ENCODE measurements at regions not wholly inside any gene's neighbourhood (a gene's known extent, or its start where the extent isn't known, plus 50 kb on each side); places are given as distances from the start of the nearest gene placed in this dataset.

GRCh38 chr2:18503376-18504228 lies 56.9 kb downstream of the RDH14 start:
- no peak for DNase-seq (ENCODE audit: low spot score)

DNA sequence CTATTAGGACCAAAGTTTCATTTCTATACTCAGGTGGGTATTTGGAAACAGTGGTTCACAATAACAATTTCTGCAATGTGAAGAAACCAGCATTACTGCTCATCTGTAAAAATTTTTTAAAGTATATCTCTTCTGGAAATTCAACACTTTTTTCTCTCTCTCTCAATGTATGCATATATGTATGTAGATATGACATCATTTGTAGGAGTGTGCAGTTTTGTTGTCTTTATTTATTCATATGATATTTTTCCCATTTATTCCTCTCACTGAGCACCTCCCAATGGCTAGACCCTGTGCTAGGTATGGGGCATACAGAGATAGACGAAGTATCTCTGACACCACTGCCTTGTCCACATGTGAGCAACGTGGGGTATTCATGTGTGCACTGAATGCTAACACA lies 58.3 kb downstream of the RDH14 start:
- no peak for DNase-seq (ENCODE audit: low spot score)

DNA sequence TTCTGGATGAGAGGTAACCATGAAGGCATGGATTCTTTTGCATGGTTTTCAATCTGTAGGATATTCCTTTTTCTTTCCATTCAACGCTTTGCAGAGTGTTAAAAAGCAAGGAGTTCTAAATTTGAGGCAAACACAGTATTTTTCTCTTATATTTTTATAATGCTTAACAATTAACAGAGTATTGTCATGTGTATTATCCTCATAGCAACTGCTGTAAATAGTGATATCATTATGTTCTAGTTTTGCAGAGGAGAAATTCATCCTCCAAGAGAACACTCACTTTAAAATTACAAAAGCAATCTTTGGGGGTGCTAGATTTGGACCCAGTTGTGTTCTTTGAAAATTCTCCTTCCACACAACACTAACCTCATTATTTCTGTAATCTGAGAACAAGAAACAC lies 58.7 kb downstream of the RDH14 start:
- no peak for DNase-seq (ENCODE audit: low spot score)

DNA sequence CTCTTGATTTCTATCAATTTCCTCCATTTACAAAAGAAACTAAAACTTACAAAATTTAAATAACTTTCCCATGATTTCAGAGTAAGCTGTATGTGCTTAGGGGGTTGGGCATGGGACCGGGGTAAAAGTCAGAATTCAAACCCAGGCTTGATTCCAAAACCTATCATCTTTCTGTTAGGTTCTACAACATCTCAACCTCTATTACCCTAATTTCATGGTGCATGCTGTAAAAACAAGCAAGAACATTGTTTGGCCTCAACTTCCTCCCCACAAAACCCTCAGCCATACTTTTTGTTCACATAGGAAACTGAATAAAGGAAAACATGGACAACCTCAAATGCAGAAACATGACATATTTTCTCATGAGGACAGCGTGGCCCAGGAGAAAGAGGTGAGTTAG lies 59.3 kb downstream of the RDH14 start:
- no peak for DNase-seq (ENCODE audit: low spot score)

- no peak for DNase-seq (ENCODE audit: low spot score)
These were observed 60.1 kb downstream of the RDH14 start for GRCh38 chr2:18500333-18500732.

DNA sequence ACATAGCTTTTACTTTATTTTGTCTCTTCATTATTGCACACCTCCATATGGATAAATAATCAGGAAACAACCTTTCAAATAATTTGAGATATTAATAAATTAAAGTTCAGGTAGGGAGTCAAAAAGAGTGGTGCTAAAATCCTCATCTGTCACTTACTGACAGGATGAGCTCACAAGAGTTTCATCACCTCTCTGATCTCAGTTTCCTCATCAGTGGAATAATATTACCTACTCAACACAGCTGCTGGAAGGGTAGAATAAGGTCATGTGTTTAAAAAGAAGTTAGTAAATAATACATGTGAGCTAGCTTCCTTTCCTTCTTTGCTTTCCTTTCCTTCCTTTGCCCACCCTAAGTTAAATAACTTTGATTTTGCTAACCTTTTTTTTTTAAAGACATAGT lies 61.9 kb downstream of the RDH14 start:
- no peak for DNase-seq (ENCODE audit: low spot score)

DNA sequence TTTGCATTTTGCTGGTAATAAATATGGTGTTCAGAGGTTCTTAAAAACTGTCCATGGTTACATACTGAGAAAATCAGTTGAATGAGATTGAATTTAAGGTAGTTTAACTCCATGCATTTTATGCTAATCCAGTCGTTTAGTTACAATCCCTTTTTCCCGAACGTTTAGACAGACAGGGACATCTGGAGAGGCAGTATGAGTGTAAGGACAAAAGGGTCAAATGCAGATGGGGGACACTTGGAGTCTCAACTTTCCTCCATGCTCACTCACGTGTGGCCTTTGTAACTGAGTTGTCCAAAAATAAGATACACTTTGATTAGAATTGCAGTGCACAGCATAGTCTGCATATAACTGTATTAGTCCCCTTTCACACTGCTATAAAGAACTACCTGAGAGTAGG lies 63.9 kb downstream of the RDH14 start:
- no peak for DNase-seq (ENCODE audit: low spot score)

GRCh38 chr2:18495058-18495457 lies 65.4 kb downstream of the RDH14 start:
- DNase-seq (ENCODE audit: low spot score), result no peak

DNA sequence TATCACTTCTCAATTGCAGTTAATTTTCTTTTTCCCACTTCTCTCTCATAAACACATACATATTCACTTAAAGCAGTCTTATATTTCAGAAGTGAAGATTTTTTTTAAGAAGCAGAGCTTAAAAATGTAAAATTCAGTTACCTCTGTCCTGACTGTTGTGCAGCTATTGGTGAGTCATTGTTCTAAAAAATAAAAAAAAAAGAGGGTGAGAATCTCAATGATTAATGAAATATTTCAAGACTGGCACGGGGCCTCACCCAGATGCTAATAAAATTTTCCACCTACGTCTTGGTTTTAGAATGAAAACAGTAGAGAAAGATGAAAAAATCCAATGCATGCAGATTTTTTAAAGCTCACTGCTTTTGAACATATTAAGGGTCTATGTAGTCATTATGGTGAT lies 67.7 kb downstream of the RDH14 start:
- no peak for DNase-seq (ENCODE audit: low spot score)

DNA sequence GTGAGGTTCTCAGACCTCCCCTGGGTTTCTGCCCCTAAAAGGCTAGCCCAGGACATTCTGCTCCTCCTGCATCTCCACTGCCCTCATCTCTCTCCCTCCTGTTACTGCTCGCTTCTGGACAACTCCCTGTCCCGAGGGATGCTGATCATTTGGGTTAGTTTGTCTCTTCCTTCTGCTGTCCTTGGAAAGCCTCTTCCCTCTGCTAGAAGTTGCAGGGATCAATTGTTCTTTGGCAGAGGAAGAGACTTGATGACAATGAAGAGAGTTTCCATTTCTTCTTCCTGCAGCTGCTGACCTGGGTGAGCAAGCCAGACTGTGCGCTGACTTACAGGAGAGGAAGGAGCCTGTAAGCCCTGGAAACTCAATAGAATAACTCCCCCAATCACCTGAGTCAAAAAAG lies 68.9 kb downstream of the RDH14 start:
- no peak for DNase-seq (ENCODE audit: low spot score)

DNA sequence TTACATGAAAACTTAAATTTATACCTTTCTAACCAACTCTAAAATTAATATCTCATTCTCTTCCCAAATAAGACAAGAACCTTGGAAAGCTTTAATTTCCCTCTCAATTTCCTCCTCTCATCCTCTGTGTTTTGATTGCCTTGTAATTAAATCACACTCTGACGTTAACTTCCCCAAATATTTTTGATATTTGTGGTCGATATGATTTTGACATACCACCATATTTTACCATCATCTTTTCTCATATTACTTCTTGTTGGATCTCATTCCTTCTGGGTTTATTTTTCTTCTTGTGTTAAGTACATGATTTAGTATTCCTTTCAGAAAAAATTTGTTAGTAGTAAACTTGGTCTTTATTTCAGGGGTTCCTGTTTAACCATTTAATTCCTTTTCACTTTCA lies 69.6 kb downstream of the RDH14 start:
- DNase-seq (ENCODE audit: low spot score), result no peak

- no peak for DNase-seq (ENCODE audit: low spot score)
These were observed 73.1 kb downstream of the RDH14 start for GRCh38 chr2:18487106-18487913.

DNA sequence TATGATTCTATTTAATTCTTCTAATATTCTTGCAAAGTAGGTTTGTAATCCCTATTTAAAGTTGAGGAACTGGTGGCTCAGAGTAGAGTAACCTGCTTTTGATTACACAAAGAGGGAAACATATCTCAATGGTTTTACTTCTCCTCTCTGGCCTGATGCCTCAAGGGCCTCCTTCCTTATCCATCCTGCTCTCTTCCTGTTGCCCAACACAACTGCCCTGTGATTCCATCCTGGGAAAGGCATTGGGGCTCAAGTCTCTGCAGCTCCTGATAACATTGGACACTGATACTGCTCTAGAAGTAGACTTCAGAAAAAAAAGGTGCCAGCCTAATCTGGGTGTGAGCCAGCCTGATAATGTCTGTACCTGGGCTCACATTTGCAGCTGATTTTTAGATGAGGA lies 75.8 kb downstream of the RDH14 start:
- DNase-seq (ENCODE audit: low spot score), result no peak

DNA sequence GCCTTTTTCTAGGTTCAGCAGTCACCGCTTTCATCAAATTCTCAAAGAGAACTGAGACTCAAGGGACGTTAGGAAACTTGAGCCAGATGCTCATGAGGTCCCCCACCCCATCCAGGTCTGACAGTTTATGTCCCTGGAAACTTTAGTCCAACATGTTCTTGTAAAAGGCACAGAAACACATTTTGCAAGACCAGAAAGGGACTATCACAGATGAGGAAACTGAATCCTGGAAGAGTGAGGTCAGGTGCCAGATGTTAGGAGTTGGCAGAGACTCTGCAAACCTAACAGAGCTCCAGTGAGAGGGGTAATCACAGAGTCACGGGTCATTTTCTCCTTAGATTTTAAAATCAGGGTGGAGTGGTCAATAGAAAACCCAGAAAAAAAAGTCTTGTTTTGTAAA lies 76.6 kb downstream of the RDH14 start:
- no peak for DNase-seq (ENCODE audit: low spot score)

DNA sequence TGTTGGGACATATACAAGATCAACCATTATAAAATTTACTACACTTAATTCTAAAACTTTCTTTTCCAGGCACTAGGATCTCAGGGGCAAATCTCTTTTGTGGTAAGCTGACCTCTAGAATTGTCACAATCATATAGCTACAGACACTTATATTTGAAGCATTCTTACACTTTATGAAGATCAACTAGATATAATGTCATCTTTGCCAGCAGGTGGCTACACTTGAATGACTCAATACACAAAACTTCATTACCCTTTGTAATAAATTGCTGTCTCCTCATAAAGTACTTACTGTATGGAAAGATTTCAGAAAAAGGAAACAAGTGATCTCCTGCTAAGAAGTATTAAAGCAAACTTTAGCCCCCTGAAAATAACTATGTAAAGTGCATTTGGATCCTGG lies 77.8 kb downstream of the RDH14 start:
- no peak for DNase-seq (ENCODE audit: low spot score)

- no peak for DNase-seq (ENCODE audit: low spot score)
These were observed 80.5 kb downstream of the RDH14 start for GRCh38 chr2:18479947-18480369.

- DNase-seq (ENCODE audit: low spot score), result no peak
These were observed 83.2 kb downstream of the RDH14 start for GRCh38 chr2:18477293-18477692.

- DNase-seq (ENCODE audit: low spot score), result no peak
These were observed 84.0 kb downstream of the RDH14 start for GRCh38 chr2:18476484-18476883.

DNA sequence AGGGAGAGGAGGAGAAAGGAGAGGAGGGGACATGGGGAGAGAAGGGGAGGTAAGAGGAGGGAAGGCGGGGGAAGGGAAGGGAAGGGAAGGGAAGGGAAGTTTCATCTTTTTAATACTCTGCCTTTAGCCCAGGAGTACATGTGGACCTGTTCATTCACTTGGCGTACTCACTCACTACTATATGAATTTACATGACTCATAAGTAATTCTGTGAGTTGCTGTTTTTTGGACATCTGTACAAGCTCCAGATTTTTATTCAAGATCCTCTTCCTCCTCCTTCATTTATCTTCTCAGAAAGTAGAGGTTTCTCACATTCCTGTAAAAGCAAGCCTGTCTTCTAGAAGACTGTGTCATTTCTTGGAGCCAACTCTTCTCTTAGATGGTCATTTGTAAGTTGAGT lies 84.6 kb downstream of the RDH14 start:
- no peak for DNase-seq (ENCODE audit: low spot score)

- no peak for DNase-seq (ENCODE audit: low spot score)
These were observed 85.8 kb downstream of the RDH14 start for GRCh38 chr2:18474700-18475099.

GRCh38 chr2:18473241-18474181 lies 86.9 kb downstream of the RDH14 start:
- no peak for DNase-seq (ENCODE audit: low spot score)

GRCh38 chr2:18467749-18468360 lies 92.6 kb downstream of the RDH14 start:
- DNase-seq (ENCODE audit: low spot score), result no peak
